WTC11 (cell line): ENCODE measurements at regions not wholly inside any gene's neighbourhood (a gene's known extent, or its start where the extent isn't known, plus 50 kb on each side); places are given as distances from the start of the nearest gene placed in this dataset.

Source experiments
- ATAC-seq: fragments of 200-7000 bp; cut with Tn5 transposase; 2 replicates; pipeline ENCODE4 v1.10.0; 2021; ENCODE audit warnings: mild to moderate bottlenecking, moderate library complexity
- CTCF ChIA-PET: fragments of 300-600 bp; sonication (Branson Sonifier 250); formaldehyde crosslinking; loops from one replicate; lab custom pipeline; 2021; ENCODE audit warnings: antibody characterized with exemption; lab: Charles Lee
- POLR2A ChIA-PET: fragments of 350-600 bp; sonication (Branson Sonifier 250); formaldehyde crosslinking; loops from one replicate; lab custom pipeline; 2021; ENCODE audit warnings: antibody characterized with exemption; lab: Charles Lee
- DNase-seq: peaks from one replicate; pipeline ENCODE4 v3.0.0; 2021; ENCODE audit warnings: low spot score
- H3K27ac Mint-ChIP-seq: 2 replicates; pipeline ENCODE4 v1.8.0; 2021; ENCODE audit warnings: mixed read lengths
- H3K27me3 Mint-ChIP-seq: 2 replicates; pipeline ENCODE4 v1.8.0; 2021; ENCODE audit warnings: low read depth, mild to moderate bottlenecking, moderate library complexity, mixed read lengths
- H3K36me3 Mint-ChIP-seq: 2 replicates; pipeline ENCODE4 v1.8.0; 2021; ENCODE audit warnings: mixed read lengths
- H3K4me1 Mint-ChIP-seq: 2 replicates; pipeline ENCODE4 v1.8.0; 2022; ENCODE audit warnings: mixed read lengths
- H3K4me3 Mint-ChIP-seq: 2 replicates; pipeline ENCODE4 v1.8.0; 2021; ENCODE audit warnings: mild to moderate bottlenecking, moderate library complexity, mixed read lengths
- H3K9me3 Mint-ChIP-seq: 2 replicates; pipeline ENCODE4 v1.8.0; 2021; ENCODE audit warnings: mixed read lengths
- ARID4B ChIP-seq: sonication (generic); formaldehyde crosslinking; IDR thresholded peaks from 2 replicates; pipeline ENCODE4 v1.8.0; 2023; ENCODE audit warnings: missing genetic modification reagents, mild to moderate bottlenecking, borderline replicate concordance
- ATF6 ChIP-seq: sonication (generic); formaldehyde crosslinking; IDR thresholded peaks from 2 replicates; pipeline ENCODE4 v1.8.1; 2023; ENCODE audit warnings: mild to moderate bottlenecking, missing genetic modification reagents
- CBFB ChIP-seq: sonication (generic); formaldehyde crosslinking; IDR thresholded peaks from 2 replicates; pipeline ENCODE4 v1.8.1; 2022; ENCODE audit warnings: mild to moderate bottlenecking, low read depth, missing genetic modification reagents
- CTCF ChIP-seq: fragments of 200-600 bp; IDR thresholded peaks from 2 replicates; pipeline ENCODE4 v1.8.0; 2022; ENCODE audit warnings: antibody characterized with exemption
- HMGA2 ChIP-seq: fragments of 250-450 bp; sonication (Bioruptor Pico); IDR thresholded peaks from 2 replicates; pipeline ENCODE4 v1.4.0; 2021; ENCODE audit warnings: mild to moderate bottlenecking, moderate library complexity
- IRF1 ChIP-seq: sonication (generic); formaldehyde crosslinking; IDR thresholded peaks from 2 replicates; pipeline ENCODE4 v1.8.0; 2023; ENCODE audit warnings: missing genetic modification reagents
- MYBL2 ChIP-seq: sonication (generic); formaldehyde crosslinking; IDR thresholded peaks from 2 replicates; pipeline ENCODE4 v1.8.1; 2023; ENCODE audit warnings: mild to moderate bottlenecking, moderate library complexity, missing genetic modification reagents
- NR3C1 ChIP-seq: sonication (generic); formaldehyde crosslinking; conservative IDR thresholded peaks from 2 replicates; pipeline ENCODE4 v1.8.1; 2023; ENCODE audit warnings: low read depth, mild to moderate bottlenecking, missing genetic modification reagents
- SOX15 ChIP-seq: fragments of 250-450 bp; sonication (Bioruptor Pico); IDR thresholded peaks from 2 replicates; pipeline ENCODE4 v1.9.0; 2021; ENCODE audit warnings: mild to moderate bottlenecking
- TCF7 ChIP-seq: sonication (generic); formaldehyde crosslinking; IDR thresholded peaks from 2 replicates; pipeline ENCODE4 v1.8.0; 2022; ENCODE audit warnings: mild to moderate bottlenecking, low read depth, missing genetic modification reagents, moderate library complexity
- USF2 ChIP-seq: sonication (generic); formaldehyde crosslinking; IDR thresholded peaks from 2 replicates; pipeline ENCODE4 v1.8.1; 2023; ENCODE audit warnings: mild to moderate bottlenecking, missing genetic modification reagents, moderate library complexity
- ZNF263 ChIP-seq: sonication (generic); formaldehyde crosslinking; IDR thresholded peaks from 2 replicates; pipeline ENCODE4 v1.8.1; 2022; ENCODE audit warnings: low read depth, mild to moderate bottlenecking, moderate library complexity, missing genetic modification reagents
- ZNF317 ChIP-seq: sonication (generic); formaldehyde crosslinking; IDR thresholded peaks from 2 replicates; pipeline ENCODE4 v1.8.1; 2023; ENCODE audit warnings: low read depth, mild to moderate bottlenecking, moderate library complexity, missing genetic modification reagents, borderline replicate concordance
- ZNF532 ChIP-seq: fragments of 250-450 bp; sonication (Bioruptor Pico); IDR thresholded peaks from 2 replicates; pipeline ENCODE4 v1.9.0; 2021; ENCODE audit warnings: mild to moderate bottlenecking, borderline replicate concordance

- no peak for TF ChIP-seq CTCF
- no peak for TF ChIP-seq TCF7 (CRISPR knock-in tag)
- TF ChIP-seq HMGA2 = no peak
- peak; percentile 63; the same call in 1 of the 2 replicates for TF ChIP-seq MYBL2 (CRISPR knock-in tag)
- TF ChIP-seq SOX15 = no peak
- peak; percentile 68 for TF ChIP-seq USF2
- TF ChIP-seq ATF6 (CRISPR knock-in tag) = no peak
- TF ChIP-seq, all 79 proteins: peak for 17
Observed at GRCh38 chr5:5078009-5078897, 61.9 kb upstream of the ADAMTS16 start (continued).

- H3K4me1 Mint-ChIP-seq = peaks cover 69% of the 10 kb centered on the region
- H3K9me3 Mint-ChIP-seq = peaks cover 29% of the 10 kb centered on the region
- H3K27ac Mint-ChIP-seq = no peak overlapping the region
- ChIA-PET POLR2A (no interaction called here), CTCF (no interaction called here)
- H3K27me3 Mint-ChIP-seq = peaks cover 39% of the 10 kb centered on the region
- no peak for ATAC-seq
- H3K4me3 Mint-ChIP-seq = no peak overlapping the region
- no peak for TF ChIP-seq ZNF317 (CRISPR knock-in tag)
- TF ChIP-seq, all 79 proteins: peak for 0
- H3K36me3 Mint-ChIP-seq = peaks cover 20% of the 10 kb centered on the region
- DNase-seq = no peak
Observed at GRCh38 chr5:5079876-5080275, 60.3 kb upstream of the ADAMTS16 start.

GRCh38 chr5:5080790-5081189 lies 59.3 kb upstream of the ADAMTS16 start:
- no peak overlapping the region for H3K4me3 Mint-ChIP-seq
- peaks cover 20% of the 10 kb centered on the region for H3K36me3 Mint-ChIP-seq
- peaks cover 39% of the 10 kb centered on the region for H3K27me3 Mint-ChIP-seq
- ChIA-PET CTCF (interaction anchor here (0.5 kb wide), 1 partner anchor 1341 kb away, joined by 3 read pairs; no protein-coding TSS in a partner anchor), POLR2A (interaction anchor here (0.5 kb wide), 1 partner anchor 65 kb away, joined by 3 read pairs; no protein-coding TSS in a partner anchor)
- DNase-seq (no peak), ATAC-seq (no peak)
- no peak overlapping the region for H3K27ac Mint-ChIP-seq
- peaks cover 72% of the 10 kb centered on the region for H3K4me1 Mint-ChIP-seq
- H3K9me3 Mint-ChIP-seq = peaks cover 29% of the 10 kb centered on the region
- TF ChIP-seq CTCF = no peak
- TF ChIP-seq NR3C1 = no peak
- TF ChIP-seq CBFB (CRISPR knock-in tag) = no peak
- no peak for TF ChIP-seq ARID4B (CRISPR knock-in tag)
- no peak for TF ChIP-seq IRF1 (CRISPR knock-in tag)
- TF ChIP-seq ZNF263 (CRISPR knock-in tag) = no peak
- no peak for TF ChIP-seq ZNF532 (CRISPR knock-in tag)
